HepG2 (cell line): ENCODE measurements at regions not wholly inside any gene's neighbourhood (a gene's known extent, or its start where the extent isn't known, plus 50 kb on each side); places are given as distances from the start of the nearest gene placed in this dataset.

ENCODE experiments used
- ATM ChIP-seq: fragments of 450-650 bp; IDR thresholded peaks from 2 replicates; pipeline ENCODE4 v1.7.1; 2017; ENCODE audit warnings: mild to moderate bottlenecking, borderline replicate concordance
- TCF12 ChIP-seq, 2 experiments: fragments of 450-650 bp in 1 of 2; sonication (generic) in 1 of 2; formaldehyde crosslinking in 1 of 2; IDR thresholded peaks; 2 replicates each; pipeline versions ENCODE4 v1.6.1 to v1.8.0; 2017 to 2022; ENCODE audit warnings: antibody characterized with exemption in 1 of 2, mild to moderate bottlenecking in 1 of 2, missing genetic modification reagents in 1 of 2, moderate library complexity in 1 of 2
- ZNF570 ChIP-seq: sonication (generic); formaldehyde crosslinking; IDR thresholded peaks from 2 replicates; pipeline ENCODE4 v1.4.0; 2020; ENCODE audit warnings: mild to moderate bottlenecking, missing genetic modification reagents, borderline replicate concordance
- ZNF616 ChIP-seq: sonication (generic); formaldehyde crosslinking; IDR thresholded peaks from 2 replicates; pipeline ENCODE4 v1.5.0; 2020; ENCODE audit warnings: low read depth, mild to moderate bottlenecking, missing genetic modification reagents
- ZNF879 ChIP-seq: sonication (generic); formaldehyde crosslinking; IDR thresholded peaks from 2 replicates; pipeline ENCODE4 v1.8.1; 2023; ENCODE audit warnings: missing genetic modification reagents
- TF ChIP-seq, protein P1 (sequence below): fragments of 450-650 bp; IDR thresholded peaks from 2 replicates; pipeline ENCODE4 v1.6.1; 2017
- TF ChIP-seq, protein P2 (sequence below): fragments of 450-650 bp; IDR thresholded peaks from 2 replicates; pipeline ENCODE4 v1.6.1; 2017; ENCODE audit warnings: mild to moderate bottlenecking
- TF ChIP-seq, protein P3 (sequence below): sonication (generic); formaldehyde crosslinking; IDR thresholded peaks from 2 replicates; pipeline ENCODE4 v1.9.0; 2022; ENCODE audit warnings: missing genetic modification reagents, mild to moderate bottlenecking, borderline replicate concordance

DNA sequence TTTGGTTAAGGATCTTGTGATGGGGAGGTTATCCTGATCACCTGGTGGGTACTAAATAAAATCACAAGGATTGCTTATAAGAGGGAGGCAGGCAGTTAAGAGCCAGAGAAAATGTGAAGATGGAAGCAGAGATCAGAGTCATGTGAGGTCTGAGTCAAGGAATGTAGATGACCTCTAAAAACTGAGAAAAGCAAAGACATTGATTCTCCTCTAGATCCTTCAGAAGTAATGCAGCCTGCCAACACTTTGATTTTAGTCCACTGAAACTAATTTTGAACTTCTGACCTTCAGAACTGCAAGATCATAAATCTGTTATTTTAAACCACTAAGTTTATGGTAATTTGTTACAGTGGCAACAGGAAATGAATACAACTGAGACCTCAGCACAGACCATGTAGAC, 499.0 kb downstream of the GADD45G start (continued):
- TF ChIP-seq TCF12 (IDR thresholded peaks at IDR 0.05), result no peak
- no peak for TF ChIP-seq TCF12 (CRISPR knock-in tag; IDR thresholded peaks at IDR 0.05)
- TF ChIP-seq ZNF616 (CRISPR knock-in tag), result no peak
- no peak for TF ChIP-seq ZNF879 (CRISPR knock-in tag)
- no peak for TF ChIP-seq ZNF570 (CRISPR knock-in tag)
- TF ChIP-seq, protein P1, sequence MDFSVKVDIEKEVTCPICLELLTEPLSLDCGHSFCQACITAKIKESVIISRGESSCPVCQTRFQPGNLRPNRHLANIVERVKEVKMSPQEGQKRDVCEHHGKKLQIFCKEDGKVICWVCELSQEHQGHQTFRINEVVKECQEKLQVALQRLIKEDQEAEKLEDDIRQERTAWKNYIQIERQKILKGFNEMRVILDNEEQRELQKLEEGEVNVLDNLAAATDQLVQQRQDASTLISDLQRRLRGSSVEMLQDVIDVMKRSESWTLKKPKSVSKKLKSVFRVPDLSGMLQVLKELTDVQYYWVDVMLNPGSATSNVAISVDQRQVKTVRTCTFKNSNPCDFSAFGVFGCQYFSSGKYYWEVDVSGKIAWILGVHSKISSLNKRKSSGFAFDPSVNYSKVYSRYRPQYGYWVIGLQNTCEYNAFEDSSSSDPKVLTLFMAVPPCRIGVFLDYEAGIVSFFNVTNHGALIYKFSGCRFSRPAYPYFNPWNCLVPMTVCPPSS, result no peak
- no peak for TF ChIP-seq ATM
- TF ChIP-seq, protein P2, sequence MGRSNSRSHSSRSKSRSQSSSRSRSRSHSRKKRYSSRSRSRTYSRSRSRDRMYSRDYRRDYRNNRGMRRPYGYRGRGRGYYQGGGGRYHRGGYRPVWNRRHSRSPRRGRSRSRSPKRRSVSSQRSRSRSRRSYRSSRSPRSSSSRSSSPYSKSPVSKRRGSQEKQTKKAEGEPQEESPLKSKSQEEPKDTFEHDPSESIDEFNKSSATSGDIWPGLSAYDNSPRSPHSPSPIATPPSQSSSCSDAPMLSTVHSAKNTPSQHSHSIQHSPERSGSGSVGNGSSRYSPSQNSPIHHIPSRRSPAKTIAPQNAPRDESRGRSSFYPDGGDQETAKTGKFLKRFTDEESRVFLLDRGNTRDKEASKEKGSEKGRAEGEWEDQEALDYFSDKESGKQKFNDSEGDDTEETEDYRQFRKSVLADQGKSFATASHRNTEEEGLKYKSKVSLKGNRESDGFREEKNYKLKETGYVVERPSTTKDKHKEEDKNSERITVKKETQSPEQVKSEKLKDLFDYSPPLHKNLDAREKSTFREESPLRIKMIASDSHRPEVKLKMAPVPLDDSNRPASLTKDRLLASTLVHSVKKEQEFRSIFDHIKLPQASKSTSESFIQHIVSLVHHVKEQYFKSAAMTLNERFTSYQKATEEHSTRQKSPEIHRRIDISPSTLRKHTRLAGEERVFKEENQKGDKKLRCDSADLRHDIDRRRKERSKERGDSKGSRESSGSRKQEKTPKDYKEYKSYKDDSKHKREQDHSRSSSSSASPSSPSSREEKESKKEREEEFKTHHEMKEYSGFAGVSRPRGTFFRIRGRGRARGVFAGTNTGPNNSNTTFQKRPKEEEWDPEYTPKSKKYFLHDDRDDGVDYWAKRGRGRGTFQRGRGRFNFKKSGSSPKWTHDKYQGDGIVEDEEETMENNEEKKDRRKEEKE, result no peak
- TF ChIP-seq, protein P3, sequence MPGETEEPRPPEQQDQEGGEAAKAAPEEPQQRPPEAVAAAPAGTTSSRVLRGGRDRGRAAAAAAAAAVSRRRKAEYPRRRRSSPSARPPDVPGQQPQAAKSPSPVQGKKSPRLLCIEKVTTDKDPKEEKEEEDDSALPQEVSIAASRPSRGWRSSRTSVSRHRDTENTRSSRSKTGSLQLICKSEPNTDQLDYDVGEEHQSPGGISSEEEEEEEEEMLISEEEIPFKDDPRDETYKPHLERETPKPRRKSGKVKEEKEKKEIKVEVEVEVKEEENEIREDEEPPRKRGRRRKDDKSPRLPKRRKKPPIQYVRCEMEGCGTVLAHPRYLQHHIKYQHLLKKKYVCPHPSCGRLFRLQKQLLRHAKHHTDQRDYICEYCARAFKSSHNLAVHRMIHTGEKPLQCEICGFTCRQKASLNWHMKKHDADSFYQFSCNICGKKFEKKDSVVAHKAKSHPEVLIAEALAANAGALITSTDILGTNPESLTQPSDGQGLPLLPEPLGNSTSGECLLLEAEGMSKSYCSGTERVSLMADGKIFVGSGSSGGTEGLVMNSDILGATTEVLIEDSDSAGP (CRISPR knock-in tag), result no peak
